RWPE2 (cell line): ENCODE measurements at regions not wholly inside any gene's neighbourhood (a gene's known extent, or its start where the extent isn't known, plus 50 kb on each side); places are given as distances from the start of the nearest gene placed in this dataset.

Experiments
- ATAC-seq: fragments of 200-7000 bp; cut with Tn5 transposase; 3 replicates; pipeline ENCODE4 v1.9.1; 2021; ENCODE audit warnings: low read depth
- DNase-seq: peaks from one replicate; pipeline ENCODE4 v3.0.0-alpha.2; 2020; ENCODE audit warnings: low spot score
- H3K27ac ChIP-seq: fragments of 450-650 bp; 2 replicates; pipeline ENCODE4 v1.5.1; 2017; ENCODE audit warnings: mild to moderate bottlenecking; ENCODE audit not compliant: poor library complexity, severe bottlenecking
- H3K27me3 ChIP-seq: fragments of 250-450 bp; sonication (Bioruptor Pico); 2 replicates; pipeline ENCODE4 v1.5.1; 2021; ENCODE audit warnings: mild to moderate bottlenecking, moderate library complexity; ENCODE audit not compliant: insufficient read depth, poor library complexity, severe bottlenecking
- H3K36me3 ChIP-seq: fragments of 250-450 bp; sonication (Bioruptor Pico); 2 replicates; pipeline ENCODE4 v1.5.1; 2020; ENCODE audit warnings: low read depth, mild to moderate bottlenecking, moderate library complexity
- H3K4me1 ChIP-seq: fragments of 250-450 bp; sonication (Bioruptor Pico); 2 replicates; pipeline ENCODE4 v1.5.1; 2021; ENCODE audit warnings: mild to moderate bottlenecking, moderate library complexity; ENCODE audit not compliant: insufficient read depth, poor library complexity, severe bottlenecking
- H3K4me3 ChIP-seq: fragments of 250-450 bp; sonication (Bioruptor Pico); 2 replicates; pipeline ENCODE4 v1.5.1; 2021; ENCODE audit warnings: mild to moderate bottlenecking, moderate library complexity; ENCODE audit not compliant: severe bottlenecking
- H3K9me3 ChIP-seq: fragments of 250-450 bp; sonication (Bioruptor Pico); 2 replicates; pipeline ENCODE4 v1.5.1; 2021; ENCODE audit warnings: mild to moderate bottlenecking, moderate library complexity; ENCODE audit not compliant: severe bottlenecking
- TF ChIP-seq, protein P1 (sequence below): fragments of 450-650 bp; IDR thresholded peaks from one replicate; pipeline ENCODE4 v1.5.1; 2017; ENCODE audit warnings: mild to moderate bottlenecking, moderate library complexity; ENCODE audit not compliant: poor library complexity, severe bottlenecking

DNA sequence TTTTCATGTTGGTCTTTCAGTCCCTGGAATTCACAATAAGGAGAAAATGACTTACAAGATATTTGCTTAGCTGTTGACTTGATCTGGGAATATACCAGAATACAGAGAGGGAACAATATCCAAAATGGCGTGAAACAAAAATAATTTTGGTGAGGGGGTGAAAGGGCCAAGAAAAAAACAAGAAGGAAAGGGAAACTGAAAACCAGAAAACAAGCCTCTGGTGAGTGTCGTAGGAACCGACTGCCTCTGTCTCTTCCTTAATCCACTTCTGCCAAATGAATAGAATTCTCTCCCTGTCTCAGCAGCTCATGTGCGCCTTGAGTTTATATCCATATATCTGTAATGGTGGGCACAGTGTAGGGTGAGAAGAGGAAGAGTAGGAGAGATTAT is 367.6 kb downstream of the ETS1 start:
- H3K4me3 ChIP-seq = no peak overlapping the region
- TF ChIP-seq, protein P1, sequence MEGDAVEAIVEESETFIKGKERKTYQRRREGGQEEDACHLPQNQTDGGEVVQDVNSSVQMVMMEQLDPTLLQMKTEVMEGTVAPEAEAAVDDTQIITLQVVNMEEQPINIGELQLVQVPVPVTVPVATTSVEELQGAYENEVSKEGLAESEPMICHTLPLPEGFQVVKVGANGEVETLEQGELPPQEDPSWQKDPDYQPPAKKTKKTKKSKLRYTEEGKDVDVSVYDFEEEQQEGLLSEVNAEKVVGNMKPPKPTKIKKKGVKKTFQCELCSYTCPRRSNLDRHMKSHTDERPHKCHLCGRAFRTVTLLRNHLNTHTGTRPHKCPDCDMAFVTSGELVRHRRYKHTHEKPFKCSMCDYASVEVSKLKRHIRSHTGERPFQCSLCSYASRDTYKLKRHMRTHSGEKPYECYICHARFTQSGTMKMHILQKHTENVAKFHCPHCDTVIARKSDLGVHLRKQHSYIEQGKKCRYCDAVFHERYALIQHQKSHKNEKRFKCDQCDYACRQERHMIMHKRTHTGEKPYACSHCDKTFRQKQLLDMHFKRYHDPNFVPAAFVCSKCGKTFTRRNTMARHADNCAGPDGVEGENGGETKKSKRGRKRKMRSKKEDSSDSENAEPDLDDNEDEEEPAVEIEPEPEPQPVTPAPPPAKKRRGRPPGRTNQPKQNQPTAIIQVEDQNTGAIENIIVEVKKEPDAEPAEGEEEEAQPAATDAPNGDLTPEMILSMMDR = no peak
- no peak for ATAC-seq
- H3K9me3 ChIP-seq = peaks cover 6% of the 10 kb centered on the region
- DNase-seq = no peak
- no peak overlapping the region for H3K27ac ChIP-seq
- no peaks in the 10 kb centered on the region for H3K36me3 ChIP-seq
- H3K4me1 ChIP-seq = no peaks in the 10 kb centered on the region
- no peaks in the 10 kb centered on the region for H3K27me3 ChIP-seq

DNA sequence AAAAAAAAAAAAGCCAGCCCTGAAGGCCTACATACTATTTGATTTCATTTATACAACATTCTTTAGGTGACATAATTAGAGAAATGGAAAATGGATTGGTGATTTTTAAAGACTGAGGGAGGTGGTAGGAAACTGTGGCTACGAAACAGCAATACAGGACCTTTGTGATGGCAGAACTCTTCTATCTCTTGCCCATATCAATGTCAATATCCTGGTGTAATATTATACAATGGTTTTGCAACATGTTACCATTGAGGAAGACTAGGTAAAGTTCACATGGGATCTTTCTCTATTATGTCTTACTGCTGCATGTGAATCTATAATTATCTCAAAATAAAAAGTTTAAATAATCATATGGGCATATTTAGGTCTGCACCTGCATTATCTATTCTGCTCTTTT is 371.2 kb downstream of the ETS1 start:
- DNase-seq (no peak), ATAC-seq (no peak)
- Histone ChIP-seq H3K4me1 (peaks cover 4% of the 10 kb centered on the region), H3K4me3 (no peak overlapping the region), H3K27me3 (no peaks in the 10 kb centered on the region), H3K9me3 (no peaks in the 10 kb centered on the region), H3K27ac (no peak overlapping the region), H3K36me3 (no peaks in the 10 kb centered on the region)
- TF ChIP-seq, protein P1 = no peak

DNA sequence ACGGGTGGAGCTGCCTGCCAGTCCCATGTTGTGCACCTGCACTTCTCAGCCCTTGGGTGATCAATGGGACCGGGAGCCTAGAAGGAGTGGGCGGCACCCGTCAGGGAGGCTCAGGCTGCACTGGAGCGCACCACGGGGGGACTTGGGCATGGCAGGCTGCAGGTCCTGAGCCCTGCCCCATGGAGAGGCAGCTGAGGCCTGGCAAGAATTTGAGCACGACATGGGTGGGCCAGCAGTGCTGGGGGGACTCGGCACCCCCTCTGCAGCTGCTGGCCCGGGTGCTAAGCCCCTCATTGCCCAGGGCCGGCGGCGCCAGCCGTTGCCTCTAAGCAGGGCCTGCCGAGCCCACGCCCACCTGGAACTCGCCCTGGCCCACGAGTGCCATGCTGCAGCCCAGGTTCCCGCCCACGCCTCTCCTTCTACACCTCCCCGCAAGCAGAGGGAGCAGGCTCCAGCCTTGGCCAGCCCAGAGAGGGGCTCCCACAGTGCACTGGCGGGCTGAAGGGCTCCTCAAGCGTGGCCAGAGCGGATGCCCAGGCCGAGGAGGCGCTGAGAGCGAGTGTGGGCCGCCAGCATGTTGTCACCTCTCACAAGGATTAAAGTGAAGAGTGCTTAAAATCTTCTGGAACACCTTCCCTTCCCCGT is 372.0 kb downstream of the ETS1 start:
- Histone ChIP-seq H3K4me3 (no peak overlapping the region), H3K27me3 (no peaks in the 10 kb centered on the region), H3K4me1 (peaks cover 10% of the 10 kb centered on the region), H3K27ac (no peak overlapping the region), H3K36me3 (no peaks in the 10 kb centered on the region), H3K9me3 (no peaks in the 10 kb centered on the region)
- DNase-seq (no peak), ATAC-seq (no peak)
- TF ChIP-seq, protein P1 = no peak

DNA sequence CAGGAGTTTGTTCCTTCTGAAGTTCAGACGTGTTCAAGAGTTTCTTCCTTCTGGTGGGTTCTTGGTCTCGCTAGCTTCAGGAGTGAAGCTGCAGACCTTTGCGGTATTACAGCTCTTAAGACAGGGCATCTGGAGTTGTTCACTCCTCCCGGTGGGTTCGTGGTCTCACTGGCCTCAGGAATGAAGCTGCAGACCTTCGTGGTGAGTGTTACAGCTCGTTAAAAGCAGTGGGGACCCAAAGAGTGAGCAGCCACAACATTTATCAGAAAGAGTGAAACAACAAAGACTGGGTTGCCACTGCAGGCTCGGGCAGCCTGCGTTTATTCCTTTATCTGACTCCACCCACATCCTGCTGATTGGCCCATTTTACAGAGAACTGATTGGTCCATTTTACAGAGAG is 373.1 kb downstream of the ETS1 start:
- DNase-seq (no peak), ATAC-seq (no peak)
- Histone ChIP-seq H3K9me3 (no peaks in the 10 kb centered on the region), H3K27me3 (no peaks in the 10 kb centered on the region), H3K4me3 (no peak overlapping the region), H3K36me3 (no peaks in the 10 kb centered on the region), H3K4me1 (peaks cover 20% of the 10 kb centered on the region), H3K27ac (no peak overlapping the region)
- TF ChIP-seq, protein P1 = no peak

DNA sequence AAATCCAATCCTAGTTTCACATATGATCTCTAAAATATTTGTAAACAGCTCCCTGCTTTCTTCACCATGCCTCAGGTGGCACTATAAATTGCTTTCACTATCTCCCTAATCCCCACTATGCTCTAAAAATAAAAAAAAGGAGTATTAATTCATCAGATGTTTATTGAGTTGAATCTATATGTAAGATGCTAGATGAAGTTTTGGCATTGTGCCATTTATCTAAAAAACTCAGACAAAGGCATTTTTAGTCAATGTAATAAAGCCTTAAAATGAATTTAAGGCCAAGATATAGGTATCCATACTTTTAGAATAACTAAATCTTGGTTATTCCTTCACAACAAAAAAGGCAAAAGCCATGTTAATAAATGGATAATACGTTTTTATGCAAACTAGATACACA is 373.9 kb downstream of the ETS1 start:
- Histone ChIP-seq H3K27ac (no peak overlapping the region), H3K36me3 (no peaks in the 10 kb centered on the region), H3K4me3 (no peak overlapping the region), H3K4me1 (peaks cover 28% of the 10 kb centered on the region), H3K27me3 (no peaks in the 10 kb centered on the region), H3K9me3 (no peaks in the 10 kb centered on the region)
- DNase-seq (no peak), ATAC-seq (no peak)
- TF ChIP-seq, protein P1 = no peak
